ENCODE measurements at regions not wholly inside any gene's neighbourhood (a gene's known extent, or its start where the extent isn't known, plus 50 kb on each side); places are given as distances from the start of the nearest gene placed in this dataset.

DNA sequence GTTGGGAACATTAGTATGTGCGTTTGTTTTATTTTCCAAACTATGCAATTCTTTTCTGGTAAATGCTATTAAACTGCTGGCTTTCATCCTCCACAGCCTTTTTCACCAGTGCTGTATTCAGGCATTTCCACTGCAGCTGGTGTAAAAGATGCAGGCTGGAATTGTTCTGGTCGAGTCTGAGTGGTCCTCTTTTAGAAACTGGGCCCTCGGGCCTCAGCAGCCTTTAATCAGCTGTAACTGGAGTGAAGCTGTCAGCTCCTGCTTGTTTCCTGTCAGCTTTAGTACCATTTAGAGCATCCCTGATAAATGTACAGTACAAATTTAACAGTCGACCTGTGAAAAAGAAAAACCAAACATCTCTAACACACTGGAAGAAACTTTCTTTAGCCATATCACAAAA lies 979.6 kb downstream of the TFAP2A start:
- DNase-seq, result no peak

DNA sequence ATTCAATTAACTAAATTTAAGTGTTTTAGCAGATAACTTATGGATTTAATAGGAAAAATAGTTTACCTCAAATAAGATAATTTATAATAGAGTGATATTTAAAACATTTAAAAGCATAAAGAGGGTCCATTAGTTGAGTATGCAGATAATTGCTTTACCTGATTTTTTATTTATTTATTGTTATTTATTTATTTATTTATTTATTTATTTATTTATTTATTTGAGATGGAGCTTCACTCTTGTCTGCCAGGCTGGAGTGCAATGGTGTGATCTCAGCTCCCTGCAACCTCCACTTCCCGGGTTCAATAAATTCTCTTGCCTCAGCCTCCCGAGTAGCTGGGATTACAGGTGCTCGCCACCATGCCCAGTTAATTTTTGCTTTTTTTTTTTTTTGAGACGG lies 982.9 kb downstream of the TFAP2A start:
- no peak for DNase-seq

GRCh38 chr6:9428421-9429172 lies 986.3 kb downstream of the TFAP2A start:
- DNase-seq, result no peak

DNA sequence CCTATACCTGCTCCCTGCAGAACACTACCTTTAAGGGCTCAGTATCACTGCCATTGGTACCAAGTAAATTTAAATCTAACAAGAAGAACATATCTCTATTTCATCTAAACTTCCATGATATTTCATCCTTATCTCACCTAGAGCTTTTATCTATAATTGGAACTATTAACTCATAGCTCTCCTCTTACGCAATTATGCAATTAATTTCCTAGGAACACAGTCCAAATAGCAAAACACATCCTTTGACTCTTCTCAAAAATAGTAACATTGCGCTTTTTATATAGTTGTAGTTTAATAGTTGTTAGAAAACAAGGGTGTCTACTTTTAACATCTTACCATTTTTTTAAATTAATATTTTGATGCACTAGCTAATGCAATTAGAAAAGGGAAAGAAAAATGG lies 986.8 kb upstream of the SLC35B3 start:
- no peak for DNase-seq

DNA sequence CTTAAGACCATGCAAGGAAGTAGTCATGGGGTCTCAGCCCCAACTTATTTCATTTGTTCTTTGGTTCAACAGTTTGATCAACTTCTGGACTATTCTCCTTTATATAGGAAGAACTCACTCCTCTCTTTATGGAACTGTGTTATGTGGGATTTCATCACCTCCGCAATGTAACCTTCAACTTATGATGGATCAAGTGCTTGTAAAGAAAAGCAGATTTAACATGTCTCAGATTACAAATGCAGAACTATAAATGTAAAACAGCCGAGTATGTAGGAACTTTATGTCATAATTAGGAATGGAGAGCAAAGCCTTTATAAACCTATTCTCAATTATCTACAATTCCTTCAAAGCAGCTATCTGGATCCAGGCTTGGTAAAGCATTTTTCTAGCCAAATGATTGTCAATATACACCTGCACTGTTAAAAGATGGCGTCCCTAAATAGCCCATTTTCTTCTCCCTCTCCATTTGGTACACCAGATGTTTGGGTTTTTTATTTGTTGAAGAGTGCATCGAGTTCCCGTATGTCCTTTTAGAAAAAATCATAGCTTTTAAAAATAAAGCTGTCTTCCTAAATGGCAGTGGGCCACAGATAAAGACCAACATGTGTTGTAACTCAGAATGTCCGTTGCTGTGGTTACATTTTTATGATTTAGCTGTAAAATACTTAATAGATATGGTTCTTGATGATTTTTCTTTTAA lies 985.1 kb upstream of the SLC35B3 start:
- no peak for DNase-seq

- DNase-seq, result no peak
These were observed 982.1 kb upstream of the SLC35B3 start for GRCh38 chr6:9417400-9417799.

- no peak for DNase-seq
These were observed 977.7 kb upstream of the SLC35B3 start for GRCh38 chr6:9412951-9413559.

- peak; percentile 21 for DNase-seq
These were observed 973.8 kb upstream of the SLC35B3 start for GRCh38 chr6:9409126-9409525.

- no peak for DNase-seq
These were observed 973.2 kb upstream of the SLC35B3 start for GRCh38 chr6:9408402-9409117.

- DNase-seq, result no peak
These were observed 970.5 kb upstream of the SLC35B3 start for GRCh38 chr6:9405825-9406224.

DNA sequence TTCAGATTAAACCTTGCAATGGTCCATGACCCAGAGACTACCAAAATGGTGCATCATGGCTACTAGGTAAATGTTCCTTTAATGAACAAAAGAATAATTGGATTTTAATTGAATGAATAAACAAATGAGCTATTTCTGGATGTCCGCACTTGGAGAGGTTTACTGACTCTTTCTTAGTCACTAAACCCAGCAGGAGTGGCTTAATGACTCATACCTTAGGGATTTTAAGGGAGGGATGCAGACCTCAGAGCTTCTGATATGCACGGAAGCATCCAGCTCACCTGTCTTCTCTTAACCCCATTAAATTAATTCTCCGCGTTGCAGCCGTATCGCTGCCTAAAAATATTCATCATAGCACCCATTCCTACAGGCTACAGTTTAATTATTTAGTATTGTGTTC lies 970.0 kb upstream of the SLC35B3 start:
- no peak for DNase-seq

GRCh38 chr6:9404351-9405146 lies 969.2 kb upstream of the SLC35B3 start:
- DNase-seq, result no peak

GRCh38 chr6:9403736-9404135 lies 968.4 kb upstream of the SLC35B3 start:
- no peak for DNase-seq

DNA sequence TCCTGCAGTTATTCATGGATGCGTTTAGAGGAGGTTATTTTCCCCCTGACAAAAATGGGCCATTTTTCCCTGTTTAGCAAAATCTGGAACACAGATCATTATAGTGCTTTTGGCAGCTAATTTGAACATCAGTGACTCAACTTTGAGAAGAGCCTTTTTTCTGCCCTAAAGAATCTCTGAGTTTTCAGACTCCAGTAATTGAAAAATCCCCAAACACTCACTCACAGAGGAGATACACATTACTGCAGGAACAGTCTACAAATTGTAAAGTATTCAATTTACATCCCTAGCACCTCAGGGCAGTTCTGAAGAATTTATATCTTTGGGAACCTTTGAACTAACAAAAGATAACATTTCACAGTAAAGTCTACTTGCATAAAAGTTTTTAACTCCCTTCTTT lies 966.6 kb upstream of the SLC35B3 start:
- no peak for DNase-seq

DNA sequence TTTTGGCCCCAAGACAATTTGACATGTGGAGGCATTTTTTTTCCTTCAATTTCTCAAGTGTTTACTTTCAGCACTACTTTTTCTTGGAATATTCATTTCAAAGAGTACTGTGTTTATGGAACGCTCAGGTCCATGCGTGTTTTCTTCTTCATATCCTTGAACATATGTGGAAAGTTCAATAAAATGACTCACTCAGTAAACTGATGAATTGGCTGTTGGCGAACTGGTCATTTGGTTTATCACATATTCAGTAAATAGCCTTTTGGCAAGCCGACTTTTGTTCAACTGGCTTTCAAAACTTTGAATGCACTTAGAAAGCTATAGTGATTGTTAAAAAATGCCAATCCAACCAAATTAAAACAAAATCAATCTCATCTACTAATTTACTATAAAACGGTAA lies 964.6 kb upstream of the SLC35B3 start:
- no peak for DNase-seq

DNA sequence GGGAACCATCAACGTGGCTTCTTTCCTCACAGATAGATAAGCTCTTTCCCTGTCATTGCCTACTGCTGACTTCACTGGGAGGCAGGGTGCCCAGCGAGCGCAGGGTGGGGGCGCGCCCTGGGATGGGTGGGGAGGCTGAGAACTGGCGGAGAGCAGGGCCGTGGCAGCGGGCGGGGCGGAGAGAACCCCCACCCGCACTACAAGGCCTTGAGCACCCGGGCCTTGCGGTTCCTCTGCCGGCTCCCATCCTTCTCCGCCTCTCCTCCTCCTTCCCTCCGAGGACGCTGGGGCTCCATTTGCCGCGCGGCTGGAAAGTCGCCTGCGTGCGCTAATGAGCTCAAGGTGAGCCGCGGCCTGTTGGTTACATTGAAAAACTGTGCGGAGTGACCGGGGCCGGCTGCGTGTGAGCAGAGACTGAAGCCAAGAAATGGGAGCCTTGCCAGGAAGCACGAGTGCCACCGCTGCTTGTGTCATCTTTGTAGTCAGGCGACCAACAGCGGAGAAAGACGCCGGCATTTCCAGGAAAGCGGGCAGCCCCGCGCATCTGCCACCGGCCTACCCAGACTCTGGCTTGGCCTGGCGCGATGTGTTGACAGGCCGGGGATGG lies 963.5 kb upstream of the SLC35B3 start:
- no peak for DNase-seq

- DNase-seq, result peak; percentile 46
These were observed 962.9 kb upstream of the SLC35B3 start for GRCh38 chr6:9398071-9398766.

DNA sequence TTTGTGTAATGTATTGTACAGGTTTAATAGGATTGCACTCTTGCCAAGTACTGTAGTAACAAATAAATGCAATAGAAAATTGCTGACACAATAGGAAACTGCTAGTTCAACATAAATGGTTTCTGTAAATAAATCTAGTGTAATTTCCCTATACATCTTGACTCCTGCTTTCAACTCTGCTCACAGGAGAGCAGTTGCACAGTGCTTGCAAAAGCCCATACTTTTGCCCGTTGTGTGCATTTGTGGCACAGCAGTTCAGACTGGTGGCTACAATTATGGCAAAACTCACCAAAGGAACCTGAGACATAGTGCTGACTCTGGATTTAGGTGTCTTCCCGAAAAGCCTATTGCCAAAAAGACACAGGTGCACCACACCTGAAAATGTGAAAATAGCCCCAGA lies 953.3 kb upstream of the SLC35B3 start:
- no peak for DNase-seq

GRCh38 chr6:9380568-9380967 lies 945.2 kb upstream of the SLC35B3 start:
- DNase-seq, result no peak

DNA sequence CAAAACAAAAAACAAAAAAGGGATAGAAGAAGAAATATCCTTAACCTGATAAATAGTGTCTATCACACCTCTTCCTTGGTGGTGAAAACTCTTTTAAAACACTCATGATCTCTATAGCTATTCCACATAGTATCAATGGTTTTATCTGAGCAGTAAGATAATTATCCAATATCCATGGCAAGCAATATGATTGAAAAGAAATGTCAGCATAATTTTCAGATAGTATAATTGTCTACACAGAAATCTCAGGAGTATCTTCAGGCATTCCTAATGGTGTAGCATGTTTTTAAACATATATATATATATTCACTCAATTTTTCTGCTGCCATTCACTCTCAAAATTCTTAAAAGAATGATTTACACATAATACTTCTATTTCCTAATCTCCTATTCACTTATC lies 938.0 kb upstream of the SLC35B3 start:
- no peak for DNase-seq

- DNase-seq, result no peak
These were observed 935.1 kb upstream of the SLC35B3 start for GRCh38 chr6:9370480-9370879.

- no peak for DNase-seq
These were observed 930.0 kb upstream of the SLC35B3 start for GRCh38 chr6:9365378-9365777.
